Limb (tissue), 2 donors: ENCODE measurements at regions not wholly inside any gene's neighbourhood (a gene's known extent, or its start where the extent isn't known, plus 50 kb on each side); places are given as distances from the start of the nearest gene placed in this dataset.

Source experiments
- DNase-seq, 2 donors: peaks; one replicate each; pipeline ENCODE4 v3.0.0-alpha.2; 2016; ENCODE audit errors: extremely low spot score in 2 of 2

GRCh38 chr16:9409560-9410493, 318.4 kb downstream of the HAPSTR1 start:
- no peak for DNase-seq

- no peak for DNase-seq
These were observed 320.0 kb downstream of the HAPSTR1 start for GRCh38 chr16:9411426-9411825.

GRCh38 chr16:9412031-9412914, 320.8 kb downstream of the HAPSTR1 start:
- no peak for DNase-seq

GRCh38 chr16:9412915-9413264, 321.4 kb downstream of the HAPSTR1 start:
- DNase-seq = no peak

- DNase-seq = no peak
These were observed 324.1 kb downstream of the HAPSTR1 start for GRCh38 chr16:9415545-9415944.

GRCh38 chr16:9417898-9418297, 326.5 kb downstream of the HAPSTR1 start:
- no peak for DNase-seq

GRCh38 chr16:9419161-9419560, 327.7 kb downstream of the HAPSTR1 start:
- no peak for DNase-seq

GRCh38 chr16:9422762-9423513, 331.5 kb downstream of the HAPSTR1 start:
- DNase-seq = no peak

- DNase-seq = peak in 1 of 2 donors; percentile 43
These were observed 333.8 kb downstream of the HAPSTR1 start for GRCh38 chr16:9425236-9425635.

GRCh38 chr16:9428355-9429005, 337.0 kb downstream of the HAPSTR1 start:
- no peak for DNase-seq

- DNase-seq = no peak
These were observed 338.3 kb downstream of the HAPSTR1 start for GRCh38 chr16:9429646-9430330.

- DNase-seq = no peak
These were observed 343.2 kb downstream of the HAPSTR1 start for GRCh38 chr16:9434659-9435058.

GRCh38 chr16:9436175-9436574, 344.7 kb downstream of the HAPSTR1 start:
- DNase-seq = no peak

GRCh38 chr16:9437115-9437514, 345.7 kb downstream of the HAPSTR1 start:
- no peak for DNase-seq

- DNase-seq = no peak
These were observed 347.5 kb downstream of the HAPSTR1 start for GRCh38 chr16:9438991-9439390.

GRCh38 chr16:9441012-9441411, 349.6 kb downstream of the HAPSTR1 start:
- no peak for DNase-seq

- DNase-seq = no peak
These were observed 352.4 kb downstream of the HAPSTR1 start for GRCh38 chr16:9443864-9444263.

- no peak for DNase-seq
These were observed 355.2 kb downstream of the HAPSTR1 start for GRCh38 chr16:9446471-9447194.

GRCh38 chr16:9447195-9447551, 355.7 kb downstream of the HAPSTR1 start:
- DNase-seq = no peak

GRCh38 chr16:9447699-9448098, 356.3 kb downstream of the HAPSTR1 start:
- DNase-seq = no peak
